ENCODE measurements at regions not wholly inside any gene's neighbourhood (a gene's known extent, or its start where the extent isn't known, plus 50 kb on each side); places are given as distances from the start of the nearest gene placed in this dataset.

- TF ChIP-seq CTCF (IDR thresholded peaks at IDR 0.05; ENCODE audit: insufficient read depth, low read depth, low read length) (no peak), EZH2 (IDR thresholded peaks at IDR 0.05; ENCODE audit: insufficient read depth, low read length) (no peak)
These were observed 312.7 kb upstream of the TBX18 start for GRCh38 chr6:85077098-85077497.
